H1 (cell line): ENCODE measurements at regions not wholly inside any gene's neighbourhood (a gene's known extent, or its start where the extent isn't known, plus 50 kb on each side); places are given as distances from the start of the nearest gene placed in this dataset.

Source experiments
- BACH1 ChIP-seq: IDR thresholded peaks from 2 replicates; pipeline ENCODE4 v1.6.1; 2012; ENCODE audit warnings: low read length, improper control_type of control experiment
- FOSL1 ChIP-seq: IDR thresholded peaks from 2 replicates; pipeline ENCODE4 v1.6.1; 2011; ENCODE audit warnings: mild to moderate bottlenecking, low read depth, low read length, moderate library complexity; ENCODE audit not compliant: insufficient read depth
- KDM5A ChIP-seq: fragments of 200-600 bp; IDR thresholded peaks from 2 replicates; pipeline ENCODE4 v1.7.1; 2012; ENCODE audit warnings: mild to moderate bottlenecking, low read length, inconsistent platforms, mixed read lengths
- POLR2A ChIP-seq, 2 experiments: IDR thresholded peaks; 1 replicate in 1 of 2; 2 replicates in 1 of 2; pipeline ENCODE4 v1.6.1; 2011; ENCODE audit warnings: low read depth in 2 of 2, low read length in 2 of 2, mild to moderate bottlenecking in 2 of 2; ENCODE audit errors: control extremely low read depth in 1 of 2
- TCF12 ChIP-seq: IDR thresholded peaks from 2 replicates; pipeline ENCODE4 v1.6.1; 2011; ENCODE audit warnings: low read depth, mild to moderate bottlenecking, low read length

DNA sequence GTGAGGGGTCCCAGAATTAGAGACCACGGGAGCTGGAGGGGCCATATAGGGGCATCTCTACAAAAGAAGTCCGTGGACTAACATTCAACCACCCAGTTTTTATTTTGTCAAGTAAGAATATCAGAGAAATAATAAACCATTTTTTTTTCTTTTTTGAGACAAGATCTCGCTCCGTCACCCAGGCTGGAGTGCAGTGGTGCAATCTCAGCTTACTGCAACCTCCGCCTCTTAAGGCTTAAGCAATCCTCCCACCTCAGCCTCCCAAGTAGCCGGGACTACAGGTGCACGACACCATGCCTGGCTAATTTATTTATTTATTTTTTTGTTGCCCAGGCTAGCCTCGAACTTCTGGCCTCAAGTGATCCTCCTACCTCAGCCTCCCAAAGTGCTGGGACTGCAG is 82.7 kb downstream of the ZFP36L2 start (continued):
- TF ChIP-seq FOSL1 (no peak), POLR2A (IDR thresholded peaks at IDR 0.05; ENCODE audit: control extremely low read depth in 1 of 2, low read depth in 2 of 2, low read length in 2 of 2) (no peak), BACH1 (no peak), KDM5A (no peak), TCF12 (no peak)
- TF ChIP-seq, all 59 proteins: peak for 0
